ENCODE measurements at regions not wholly inside any gene's neighbourhood (a gene's known extent, or its start where the extent isn't known, plus 50 kb on each side); places are given as distances from the start of the nearest gene placed in this dataset.

DNA sequence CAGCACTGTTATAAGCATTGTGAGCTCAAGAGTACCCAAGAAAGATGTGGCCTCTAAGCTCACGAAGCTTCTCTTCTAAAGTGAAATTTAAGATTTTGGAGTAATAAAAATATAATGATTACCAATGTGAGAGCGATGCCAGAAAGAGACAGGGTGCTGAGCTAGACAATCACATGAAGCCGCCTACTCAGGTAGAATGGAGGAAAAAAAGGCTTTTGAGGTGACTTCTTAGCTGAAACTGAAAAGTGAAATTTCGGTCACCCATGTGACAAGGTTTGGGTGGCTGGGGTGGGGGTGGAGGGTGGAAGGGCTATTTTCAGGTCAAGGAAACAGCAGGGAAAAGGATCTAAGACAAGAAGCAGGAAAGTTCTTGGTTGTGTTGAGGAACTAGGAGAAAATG is 388.2 kb upstream of the WWC1 start:
- TF ChIP-seq EZH2 (IDR thresholded peaks at IDR 0.05; ENCODE audit: insufficient read depth, poor library complexity, severe bottlenecking): no peak
- TF ChIP-seq EZH2phosphoT487 (IDR thresholded peaks at IDR 0.05; ENCODE audit: insufficient read depth, low read depth): no peak
